BJ (cell line): ENCODE measurements at regions not wholly inside any gene's neighbourhood (a gene's known extent, or its start where the extent isn't known, plus 50 kb on each side); places are given as distances from the start of the nearest gene placed in this dataset.
"Not testable (repeated sequence)": the region's sequence is repeated elsewhere in the genome, so short reads cannot be mapped to it uniquely, and the experiment has no call there.

ENCODE experiments used
- CTCF ChIA-PET: fragments of 350-600 bp; formaldehyde crosslinking; extraction: SDS; loops from one replicate; lab custom pipeline; 2021; ENCODE audit warnings: antibody characterized with exemption, inconsistent platforms; lab: Yijun Ruan, JAX
- POLR2A ChIA-PET: fragments of 300-600 bp; sonication (Branson Sonifier 250); formaldehyde crosslinking; extraction: SDS; loops from one replicate; lab custom pipeline; 2021; ENCODE audit warnings: antibody characterized with exemption; lab: Charles Lee
- DNase-seq: peaks from one replicate; pipeline ENCODE4 v3.0.0-alpha.2; 2011; ENCODE audit warnings: low read depth
- H3K27me3 ChIP-seq: 2 replicates; pipeline ENCODE4 v1.6.0; 2011; ENCODE audit warnings: low read length; ENCODE audit not compliant: control insufficient read depth, insufficient read depth
- H3K36me3 ChIP-seq: 2 replicates; pipeline ENCODE4 v1.5.1; 2011; ENCODE audit warnings: low read length; ENCODE audit not compliant: control insufficient read depth, insufficient read depth
- H3K4me3 ChIP-seq: 2 replicates; pipeline ENCODE4 v1.5.1; 2011; ENCODE audit warnings: low read depth, mild to moderate bottlenecking, control low read depth, low read length
- TF ChIP-seq, protein P1 (sequence below): IDR thresholded peaks from 2 replicates; pipeline ENCODE4 v1.5.1; 2011; ENCODE audit warnings: low read depth, mild to moderate bottlenecking, control low read depth, inconsistent platforms, low read length, moderate library complexity; ENCODE audit not compliant: insufficient read depth

DNA sequence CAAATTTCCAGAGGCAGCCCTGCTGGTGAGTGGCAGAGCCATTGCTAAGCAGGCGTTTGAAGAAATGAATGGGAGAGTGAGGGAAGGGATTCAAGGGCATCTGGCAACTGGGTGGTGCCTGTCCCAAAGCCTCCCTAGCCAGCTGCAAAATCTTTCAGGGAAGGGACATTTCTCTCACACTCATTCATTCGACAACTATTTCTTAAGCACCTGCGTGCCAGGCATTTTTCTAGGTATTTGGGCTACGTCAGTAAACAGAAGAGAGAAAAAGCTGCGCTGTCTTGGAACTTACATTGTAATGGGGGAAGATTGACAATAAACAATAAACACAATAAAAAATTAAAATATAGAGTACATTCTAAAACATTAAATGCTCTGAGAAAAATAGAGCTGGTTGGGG lies 301.9 kb upstream of the USP24 start:
- POLR2A ChIA-PET = no interaction called here
- H3K4me3 ChIP-seq = no peak overlapping the region
- CTCF ChIA-PET = interaction anchor here (1.0 kb wide), 1 partner anchor 14 kb away, joined by 3 read pairs; no protein-coding TSS in a partner anchor
- DNase-seq = no peak
- H3K36me3 ChIP-seq = no peaks in the 10 kb centered on the region
- no peaks in the 10 kb centered on the region for H3K27me3 ChIP-seq
- TF ChIP-seq, protein P1, sequence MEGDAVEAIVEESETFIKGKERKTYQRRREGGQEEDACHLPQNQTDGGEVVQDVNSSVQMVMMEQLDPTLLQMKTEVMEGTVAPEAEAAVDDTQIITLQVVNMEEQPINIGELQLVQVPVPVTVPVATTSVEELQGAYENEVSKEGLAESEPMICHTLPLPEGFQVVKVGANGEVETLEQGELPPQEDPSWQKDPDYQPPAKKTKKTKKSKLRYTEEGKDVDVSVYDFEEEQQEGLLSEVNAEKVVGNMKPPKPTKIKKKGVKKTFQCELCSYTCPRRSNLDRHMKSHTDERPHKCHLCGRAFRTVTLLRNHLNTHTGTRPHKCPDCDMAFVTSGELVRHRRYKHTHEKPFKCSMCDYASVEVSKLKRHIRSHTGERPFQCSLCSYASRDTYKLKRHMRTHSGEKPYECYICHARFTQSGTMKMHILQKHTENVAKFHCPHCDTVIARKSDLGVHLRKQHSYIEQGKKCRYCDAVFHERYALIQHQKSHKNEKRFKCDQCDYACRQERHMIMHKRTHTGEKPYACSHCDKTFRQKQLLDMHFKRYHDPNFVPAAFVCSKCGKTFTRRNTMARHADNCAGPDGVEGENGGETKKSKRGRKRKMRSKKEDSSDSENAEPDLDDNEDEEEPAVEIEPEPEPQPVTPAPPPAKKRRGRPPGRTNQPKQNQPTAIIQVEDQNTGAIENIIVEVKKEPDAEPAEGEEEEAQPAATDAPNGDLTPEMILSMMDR = no peak

DNA sequence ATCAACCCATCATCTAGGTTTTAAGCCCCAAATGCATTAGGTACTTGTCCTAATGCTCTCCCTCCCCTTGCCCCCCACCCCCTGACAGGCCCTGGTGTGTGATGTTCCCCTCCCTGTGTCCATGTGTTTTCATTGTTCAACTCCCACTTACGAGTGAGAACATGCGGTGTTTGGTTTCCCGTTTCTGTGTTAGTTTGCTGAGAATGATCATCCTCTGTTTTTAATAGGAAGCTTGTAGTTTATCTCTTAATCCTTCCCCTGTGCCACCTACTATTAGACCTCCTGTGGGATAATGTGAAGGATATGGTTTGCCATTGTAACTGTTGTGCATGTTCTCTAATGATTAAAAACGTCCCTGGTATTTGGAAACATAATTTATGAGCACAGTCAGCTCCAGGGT lies 299.4 kb upstream of the USP24 start:
- H3K36me3 ChIP-seq, H3K4me3 ChIP-seq, H3K27me3 ChIP-seq, POLR2A ChIA-PET, DNase-seq: not testable (repeated sequence)
- CTCF ChIA-PET = interaction anchor here (0.6 to 1.4 kb wide), 2 partner anchors 9 to 13 kb away, joined by 3 read pairs; no protein-coding TSS in a partner anchor

DNA sequence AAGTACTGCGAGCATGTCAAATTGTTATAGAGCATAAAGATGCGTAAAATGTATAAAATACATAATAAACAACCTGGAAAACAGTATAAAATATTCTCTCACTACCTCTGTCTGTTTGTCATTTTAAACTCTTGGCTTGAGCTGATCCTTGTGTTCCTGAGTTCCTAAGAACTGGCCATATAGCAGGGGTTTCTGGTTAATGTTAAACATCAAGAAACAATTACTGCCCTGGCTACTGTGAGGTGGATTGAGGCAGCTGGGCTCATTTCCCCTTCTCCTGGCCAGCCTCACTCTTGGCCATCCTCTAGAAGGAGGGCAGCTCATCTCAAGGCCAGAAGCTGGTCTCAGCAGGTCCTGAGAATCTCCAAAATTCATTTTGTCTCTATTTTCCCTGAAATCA lies 297.3 kb upstream of the USP24 start:
- DNase-seq = no peak
- no peaks in the 10 kb centered on the region for H3K27me3 ChIP-seq
- POLR2A ChIA-PET = no interaction called here
- CTCF ChIA-PET = no interaction called here
- no peaks in the 10 kb centered on the region for H3K36me3 ChIP-seq
- no peak overlapping the region for H3K4me3 ChIP-seq
- TF ChIP-seq, protein P1 = no peak

DNA sequence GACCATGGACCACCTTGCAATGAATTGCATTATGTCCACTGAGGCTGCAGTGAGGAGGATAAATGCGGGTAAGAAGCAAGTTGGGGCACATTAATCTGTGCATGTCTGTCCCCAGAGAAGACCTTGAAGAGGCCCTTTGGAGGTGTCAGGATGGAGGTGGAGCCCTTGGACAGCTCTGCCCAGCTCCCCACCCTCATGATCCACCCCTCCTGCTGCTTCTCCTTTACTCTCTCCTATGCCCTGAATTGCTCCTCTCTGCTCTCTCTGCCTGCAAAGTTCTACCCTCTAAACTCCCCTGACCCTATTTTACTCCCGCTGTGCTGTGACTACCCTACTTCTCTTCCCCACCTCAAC lies 292.4 kb upstream of the USP24 start:
- Histone ChIP-seq H3K27me3 (no peaks in the 10 kb centered on the region), H3K36me3 (no peaks in the 10 kb centered on the region), H3K4me3 (no peak overlapping the region)
- no peak for DNase-seq
- TF ChIP-seq, protein P1 = no peak
- ChIA-PET CTCF (interaction anchor here (0.7 to 1.6 kb wide), 3 partner anchors 113 to 1077 kb away, joined by 3 to 6 read pairs (median 3); no protein-coding TSS in a partner anchor), POLR2A (no interaction called here)

DNA sequence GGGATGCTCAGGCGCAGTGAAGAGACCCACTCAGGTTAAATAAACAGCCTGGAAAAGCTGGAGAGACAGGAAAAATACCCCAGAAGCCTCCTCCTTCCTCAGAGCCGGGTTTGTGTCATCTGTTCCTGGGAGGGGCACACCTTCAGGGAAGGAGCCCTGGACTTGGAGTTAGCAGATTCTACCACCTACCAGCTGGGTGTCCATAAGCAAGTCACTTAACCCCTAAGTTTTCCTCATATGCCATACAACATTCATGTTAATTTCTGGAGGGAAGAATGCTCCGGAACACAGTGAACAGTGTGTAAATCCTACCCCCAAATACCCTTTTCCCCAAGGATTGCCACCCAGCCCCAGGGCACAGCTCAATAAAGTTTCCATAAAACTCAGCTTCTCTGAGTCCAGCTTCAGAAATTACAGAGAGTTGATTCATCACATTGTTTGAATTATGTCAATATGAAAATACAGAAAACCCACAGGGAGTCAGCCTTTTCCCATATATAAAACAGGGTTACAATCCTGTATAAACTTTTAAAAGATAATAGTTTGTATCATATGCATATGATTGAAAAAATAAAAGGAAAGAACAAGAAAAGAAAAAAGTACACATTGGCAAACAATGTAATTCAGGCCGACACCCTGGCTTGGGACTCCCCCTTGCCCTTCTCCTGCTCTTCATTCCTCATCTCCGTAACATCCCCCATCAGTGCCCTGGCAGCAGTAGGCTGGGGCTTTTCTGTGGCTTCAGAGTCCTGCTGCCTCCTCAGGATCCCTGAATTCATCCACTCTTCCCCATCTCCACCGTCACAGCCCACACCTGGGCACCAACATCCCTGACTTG lies 291.8 kb upstream of the USP24 start:
- TF ChIP-seq, protein P1 = no peak
- H3K27me3 ChIP-seq = no peaks in the 10 kb centered on the region
- no peak overlapping the region for H3K4me3 ChIP-seq
- CTCF ChIA-PET = interaction anchor here (0.7 to 2.0 kb wide), 6 partner anchors 24 to 1078 kb away, joined by 3 to 10 read pairs (median 4); no protein-coding TSS in a partner anchor
- POLR2A ChIA-PET = no interaction called here
- no peaks in the 10 kb centered on the region for H3K36me3 ChIP-seq
- no peak for DNase-seq

DNA sequence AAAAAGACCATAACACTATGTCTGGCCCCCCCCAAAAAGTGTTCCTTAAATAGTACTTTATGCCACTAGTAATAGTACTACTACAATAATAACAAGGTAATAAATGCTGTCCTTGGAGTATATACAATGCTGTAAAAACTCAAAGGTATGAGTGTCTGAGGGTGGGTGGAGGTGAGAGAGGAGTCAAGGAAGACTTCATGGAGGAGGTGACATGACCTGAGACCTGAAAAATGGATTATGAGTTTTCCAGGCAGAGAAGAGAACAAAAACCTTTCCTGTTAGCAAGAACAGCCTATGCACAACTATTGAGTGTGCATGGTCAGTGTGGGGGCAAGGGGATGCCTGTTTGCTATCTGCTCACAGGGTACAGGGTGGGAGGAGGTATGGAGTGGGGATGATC lies 290.2 kb upstream of the USP24 start:
- no peak overlapping the region for H3K4me3 ChIP-seq
- DNase-seq = no peak
- ChIA-PET POLR2A (no interaction called here), CTCF (interaction anchor here (0.8 to 2.0 kb wide), 2 partner anchors 126 to 130 kb away, joined by 3 to 10 read pairs; no protein-coding TSS in a partner anchor)
- H3K27me3 ChIP-seq = no peaks in the 10 kb centered on the region
- TF ChIP-seq, protein P1 = no peak
- H3K36me3 ChIP-seq = no peaks in the 10 kb centered on the region
